HL-60 (cell line): ENCODE measurements at regions not wholly inside any gene's neighbourhood (a gene's known extent, or its start where the extent isn't known, plus 50 kb on each side); places are given as distances from the start of the nearest gene placed in this dataset.

Source experiments
- DNase-seq, 2 experiments: peaks; one replicate each; pipeline ENCODE4 v3.0.0-alpha.2; 2010 to 2020; ENCODE audit warnings: low read depth in 1 of 2, low spot score in 1 of 2
- H3K27ac ChIP-seq: fragments of 250-450 bp; sonication (Bioruptor Pico); replicated peaks from 2 replicates; pipeline ENCODE4 v1.5.1; 2020; ENCODE audit warnings: mild to moderate bottlenecking, moderate library complexity
- H3K27me3 ChIP-seq: fragments of 250-450 bp; sonication (Bioruptor Pico); 2 replicates; pipeline ENCODE4 v1.5.1; 2021; ENCODE audit warnings: mild to moderate bottlenecking, moderate library complexity; ENCODE audit not compliant: insufficient read depth, poor library complexity, severe bottlenecking
- H3K4me3 ChIP-seq: replicated peaks from 2 replicates; pipeline ENCODE4 v1.5.1; 2011; ENCODE audit warnings: mild to moderate bottlenecking, control low read depth, low read length; ENCODE audit not compliant: insufficient read depth
- CTCF ChIP-seq: IDR thresholded peaks from one replicate; pipeline ENCODE4 v1.5.1; 2011; ENCODE audit warnings: low read length, control low read depth, inconsistent platforms; ENCODE audit not compliant: insufficient read depth
- GABPA ChIP-seq: IDR thresholded peaks from 2 replicates; pipeline ENCODE4 v1.6.1; 2012; ENCODE audit warnings: low read depth
- POLR2AphosphoS5 ChIP-seq: IDR thresholded peaks from 2 replicates; pipeline ENCODE4 v1.6.1; 2012; ENCODE audit warnings: low read depth
- SPI1 ChIP-seq: IDR thresholded peaks from 2 replicates; pipeline ENCODE4 v1.6.1; 2012; ENCODE audit warnings: low read depth, mild to moderate bottlenecking, borderline replicate concordance
- TF ChIP-seq, protein P1 (sequence below): IDR thresholded peaks from 2 replicates; pipeline ENCODE4 v1.6.1; 2012; ENCODE audit warnings: low read depth; ENCODE audit not compliant: insufficient replicate concordance

- TF ChIP-seq, protein P1, sequence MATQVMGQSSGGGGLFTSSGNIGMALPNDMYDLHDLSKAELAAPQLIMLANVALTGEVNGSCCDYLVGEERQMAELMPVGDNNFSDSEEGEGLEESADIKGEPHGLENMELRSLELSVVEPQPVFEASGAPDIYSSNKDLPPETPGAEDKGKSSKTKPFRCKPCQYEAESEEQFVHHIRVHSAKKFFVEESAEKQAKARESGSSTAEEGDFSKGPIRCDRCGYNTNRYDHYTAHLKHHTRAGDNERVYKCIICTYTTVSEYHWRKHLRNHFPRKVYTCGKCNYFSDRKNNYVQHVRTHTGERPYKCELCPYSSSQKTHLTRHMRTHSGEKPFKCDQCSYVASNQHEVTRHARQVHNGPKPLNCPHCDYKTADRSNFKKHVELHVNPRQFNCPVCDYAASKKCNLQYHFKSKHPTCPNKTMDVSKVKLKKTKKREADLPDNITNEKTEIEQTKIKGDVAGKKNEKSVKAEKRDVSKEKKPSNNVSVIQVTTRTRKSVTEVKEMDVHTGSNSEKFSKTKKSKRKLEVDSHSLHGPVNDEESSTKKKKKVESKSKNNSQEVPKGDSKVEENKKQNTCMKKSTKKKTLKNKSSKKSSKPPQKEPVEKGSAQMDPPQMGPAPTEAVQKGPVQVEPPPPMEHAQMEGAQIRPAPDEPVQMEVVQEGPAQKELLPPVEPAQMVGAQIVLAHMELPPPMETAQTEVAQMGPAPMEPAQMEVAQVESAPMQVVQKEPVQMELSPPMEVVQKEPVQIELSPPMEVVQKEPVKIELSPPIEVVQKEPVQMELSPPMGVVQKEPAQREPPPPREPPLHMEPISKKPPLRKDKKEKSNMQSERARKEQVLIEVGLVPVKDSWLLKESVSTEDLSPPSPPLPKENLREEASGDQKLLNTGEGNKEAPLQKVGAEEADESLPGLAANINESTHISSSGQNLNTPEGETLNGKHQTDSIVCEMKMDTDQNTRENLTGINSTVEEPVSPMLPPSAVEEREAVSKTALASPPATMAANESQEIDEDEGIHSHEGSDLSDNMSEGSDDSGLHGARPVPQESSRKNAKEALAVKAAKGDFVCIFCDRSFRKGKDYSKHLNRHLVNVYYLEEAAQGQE: no peak
- TF ChIP-seq SPI1: no peak
- no peak for TF ChIP-seq POLR2AphosphoS5
- no peak for TF ChIP-seq CTCF
- TF ChIP-seq GABPA: no peak
- no peak overlapping the region for H3K4me3 ChIP-seq
- H3K27ac ChIP-seq: no peak overlapping the region
- no peaks in the 10 kb centered on the region for H3K27me3 ChIP-seq
- no peak for DNase-seq
Measured at GRCh38 chr7:16989811-16990413, 108.1 kb upstream of the AGR3 start.

DNA sequence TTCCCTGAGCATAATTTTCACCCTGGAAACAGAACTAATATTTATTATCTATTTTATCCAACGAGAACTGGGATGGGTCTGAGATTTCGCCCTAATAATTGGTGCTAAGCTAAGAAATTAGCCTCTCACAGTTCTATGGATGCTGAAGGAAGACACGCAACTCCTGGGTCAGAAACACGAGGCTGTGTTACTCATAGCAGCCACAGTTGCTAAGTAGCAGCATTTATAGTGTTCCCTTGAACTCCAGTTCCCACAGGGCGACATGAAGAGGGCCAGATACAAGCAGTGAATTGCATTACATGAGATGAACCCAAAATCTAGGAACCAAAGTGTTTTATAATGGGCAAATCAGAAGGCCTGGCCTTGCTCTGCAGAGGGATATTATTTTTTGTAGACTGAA lies 109.8 kb upstream of the AGR3 start:
- DNase-seq: no peak
- TF ChIP-seq, protein P1: no peak
- TF ChIP-seq CTCF: no peak
- no peak for TF ChIP-seq SPI1
- no peak for TF ChIP-seq GABPA
- TF ChIP-seq POLR2AphosphoS5: no peak
- Histone ChIP-seq H3K27me3 (no peaks in the 10 kb centered on the region), H3K4me3 (no peak overlapping the region), H3K27ac (no peak overlapping the region)

GRCh38 chr7:16993543-16993942 lies 111.8 kb upstream of the AGR3 start:
- TF ChIP-seq POLR2AphosphoS5: no peak
- no peak for TF ChIP-seq SPI1
- TF ChIP-seq, protein P1: no peak
- no peak for TF ChIP-seq CTCF
- no peak for TF ChIP-seq GABPA
- Histone ChIP-seq H3K4me3 (no peak overlapping the region), H3K27ac (no peak overlapping the region), H3K27me3 (no peaks in the 10 kb centered on the region)
- DNase-seq: no peak
